MCF 10A (cell line): ENCODE measurements at regions not wholly inside any gene's neighbourhood (a gene's known extent, or its start where the extent isn't known, plus 50 kb on each side); places are given as distances from the start of the nearest gene placed in this dataset.

Experiments
- BruUV-seq: library from RNA; stranded (reverse); fragments of 400-500 nt; replicated peaks from 2 replicates; lab custom pipeline; 2021; lab: Mats Ljungman, UMichigan
- CTCF ChIA-PET: fragments of 300-600 bp; sonication (Branson Sonifier 250); formaldehyde crosslinking; extraction: SDS; loops from one replicate; lab custom pipeline; 2021; ENCODE audit warnings: antibody characterized with exemption, inconsistent platforms; lab: Yijun Ruan, JAX
- POLR2A ChIA-PET: fragments of 300-600, 350-650 bp; sonication (Branson Sonifier 250); formaldehyde crosslinking; extraction: SDS; loops from one replicate; lab custom pipeline; 2020; ENCODE audit warnings: antibody characterized with exemption, inconsistent platforms; lab: Yijun Ruan, JAX
- DNase-seq: peaks from one replicate; pipeline ENCODE4 v3.0.0-alpha.2; 2018; ENCODE audit not compliant: unreplicated experiment
- H3K27ac Mint-ChIP-seq: one replicate; pipeline ENCODE4 v1.8.0; 2022; ENCODE audit warnings: mild to moderate bottlenecking, low read depth, mixed read lengths; ENCODE audit not compliant: unreplicated experiment
- H3K27me3 Mint-ChIP-seq: one replicate; pipeline ENCODE4 v1.8.0; 2022; ENCODE audit warnings: mixed read lengths; ENCODE audit not compliant: insufficient read depth, unreplicated experiment
- H3K36me3 Mint-ChIP-seq: one replicate; pipeline ENCODE4 v1.8.0; 2022; ENCODE audit warnings: mild to moderate bottlenecking, moderate library complexity, mixed read lengths; ENCODE audit not compliant: insufficient read depth, unreplicated experiment
- H3K4me1 Mint-ChIP-seq: one replicate; pipeline ENCODE4 v1.8.0; 2022; ENCODE audit warnings: mixed read lengths; ENCODE audit not compliant: insufficient read depth, unreplicated experiment
- H3K4me3 Mint-ChIP-seq: one replicate; pipeline ENCODE4 v1.8.0; 2022; ENCODE audit warnings: mild to moderate bottlenecking, moderate library complexity, mixed read lengths; ENCODE audit not compliant: unreplicated experiment
- H3K9me3 Mint-ChIP-seq: one replicate; pipeline ENCODE4 v1.8.0; 2022; ENCODE audit warnings: mixed read lengths; ENCODE audit not compliant: unreplicated experiment
- intact Hi-C: fragments of 100-400 bp; cut with micrococcal nuclease; formaldehyde crosslinking; loops from 2 replicates; pipeline ENCODE4 v1.14.1; 2022
- TF ChIP-seq, protein P1 (sequence below): fragments of 200-600 bp; IDR thresholded peaks from one replicate; pipeline ENCODE4 v1.8.0; 2022; ENCODE audit warnings: antibody characterized with exemption, mild to moderate bottlenecking; ENCODE audit not compliant: unreplicated experiment

DNA sequence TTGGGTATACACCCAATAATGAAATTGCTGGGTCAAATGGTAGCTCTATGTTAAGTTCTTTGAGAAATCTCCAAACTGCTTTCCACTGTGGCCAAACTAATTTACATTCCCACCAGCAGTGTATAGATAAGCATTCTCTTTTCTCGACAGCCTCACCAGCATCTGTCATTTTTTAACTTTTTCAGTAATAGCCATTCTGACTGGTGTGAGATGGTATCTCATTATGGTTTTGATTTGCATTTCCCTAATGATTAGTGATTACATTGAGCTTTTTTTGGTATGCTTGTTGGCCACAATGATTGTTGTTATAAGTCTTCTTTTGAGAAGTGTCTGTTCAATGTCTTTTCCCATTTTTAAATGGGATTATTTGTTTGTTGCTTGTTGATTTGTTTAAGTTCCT is 50.4 kb upstream of the EPAS1 start:
- Mint-ChIP-seq H3K9me3 (no peaks in the 10 kb centered on the region), H3K27me3 (no peaks in the 10 kb centered on the region), H3K36me3 (no peaks in the 10 kb centered on the region), H3K27ac (no peak overlapping the region), H3K4me3 (no peak overlapping the region), H3K4me1 (peaks cover 5% of the 10 kb centered on the region)
- CTCF ChIA-PET, result interaction anchor here (0.8 to 2.0 kb wide), 3 partner anchors 20 to 184 kb away, joined by 3 to 5 read pairs (median 5); no protein-coding TSS in a partner anchor
- no TSS peak for BruUV-seq
- no peak for DNase-seq
- TF ChIP-seq, protein P1, sequence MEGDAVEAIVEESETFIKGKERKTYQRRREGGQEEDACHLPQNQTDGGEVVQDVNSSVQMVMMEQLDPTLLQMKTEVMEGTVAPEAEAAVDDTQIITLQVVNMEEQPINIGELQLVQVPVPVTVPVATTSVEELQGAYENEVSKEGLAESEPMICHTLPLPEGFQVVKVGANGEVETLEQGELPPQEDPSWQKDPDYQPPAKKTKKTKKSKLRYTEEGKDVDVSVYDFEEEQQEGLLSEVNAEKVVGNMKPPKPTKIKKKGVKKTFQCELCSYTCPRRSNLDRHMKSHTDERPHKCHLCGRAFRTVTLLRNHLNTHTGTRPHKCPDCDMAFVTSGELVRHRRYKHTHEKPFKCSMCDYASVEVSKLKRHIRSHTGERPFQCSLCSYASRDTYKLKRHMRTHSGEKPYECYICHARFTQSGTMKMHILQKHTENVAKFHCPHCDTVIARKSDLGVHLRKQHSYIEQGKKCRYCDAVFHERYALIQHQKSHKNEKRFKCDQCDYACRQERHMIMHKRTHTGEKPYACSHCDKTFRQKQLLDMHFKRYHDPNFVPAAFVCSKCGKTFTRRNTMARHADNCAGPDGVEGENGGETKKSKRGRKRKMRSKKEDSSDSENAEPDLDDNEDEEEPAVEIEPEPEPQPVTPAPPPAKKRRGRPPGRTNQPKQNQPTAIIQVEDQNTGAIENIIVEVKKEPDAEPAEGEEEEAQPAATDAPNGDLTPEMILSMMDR, result no peak
- POLR2A ChIA-PET, result no interaction called here
- intact Hi-C loops, result no loop called here
